Gastrocnemius medialis (tissue), 4 donors: ENCODE measurements at regions not wholly inside any gene's neighbourhood (a gene's known extent, or its start where the extent isn't known, plus 50 kb on each side); places are given as distances from the start of the nearest gene placed in this dataset.

Source experiments
- ATAC-seq, 2 donors: fragments of 150-250 bp; one replicate each; pipeline ENCODE4 v1.9.1; 2016
- DNase-seq, 2 donors: peaks; one replicate each; pipeline ENCODE4 v3.0.0-alpha.2; 2019
- H3K27ac ChIP-seq, 4 donors: fragments of 200-600 bp; sonication (generic); 1 replicate in 1 of 4; 2 replicates in 3 of 4; pipeline ENCODE4 v1.5.1; 2016 to 2018; ENCODE audit warnings: mild to moderate bottlenecking in 2 of 4, moderate library complexity in 1 of 4
- H3K27me3 ChIP-seq, 3 donors: fragments of 200-600 bp; sonication (generic) in 2 of 3; 1 replicate in 1 of 3; 2 replicates in 2 of 3; pipeline versions ENCODE4 v1.5.1 to v1.6.0; 2016 to 2019; ENCODE audit warnings: mild to moderate bottlenecking in 1 of 3, moderate library complexity in 1 of 3
- H3K36me3 ChIP-seq, 2 donors: fragments of 200-600 bp; sonication (generic) in 1 of 2; one replicate each; pipeline ENCODE4 v1.5.1; 2017 to 2018
- H3K4me1 ChIP-seq, 2 donors: fragments of 200-600 bp; sonication (generic) in 1 of 2; one replicate each; pipeline ENCODE4 v1.5.1; 2016 to 2017; ENCODE audit warnings: mild to moderate bottlenecking in 2 of 2
- H3K4me3 ChIP-seq, 4 donors: fragments of 200-600 bp; sonication (generic) in 3 of 4; 1 replicate in 1 of 4; 2 replicates in 3 of 4; pipeline ENCODE4 v1.5.1; 2016 to 2019; ENCODE audit warnings: mild to moderate bottlenecking in 2 of 4
- H3K9me3 ChIP-seq, 3 donors: fragments of 200-600 bp; sonication (generic) in 2 of 3; 1 replicate in 1 of 3; 2 replicates in 2 of 3; pipeline ENCODE4 v1.5.1; 2016 to 2019
- POLR2A ChIP-seq, 2 donors: fragments of 450-650 bp; IDR thresholded peaks; one replicate each; pipeline ENCODE4 v1.6.1; 2017; ENCODE audit warnings: antibody characterized with exemption in 2 of 2, mild to moderate bottlenecking in 2 of 2, moderate library complexity in 2 of 2
- in situ Hi-C, 4 donors: fragments of 200-750 bp; cut with MboI; loops; one replicate each; pipeline versions ENCODE4 v1.15.0 to v1.8.0; 2017; ENCODE audit warnings: low sequenced_read_pairs in 4 of 4
- intact Hi-C: fragments of 100-400 bp; cut with DNase I; formaldehyde crosslinking; loops from one replicate; pipeline ENCODE4 v1.15.1; 2023; ENCODE audit warnings: low total_unique reads
- TF ChIP-seq, protein P1 (sequence below), 5 experiments: fragments of 450-650 bp in 3 of 5; fragments of 200-600 bp in 2 of 5; sonication (generic) in 2 of 5; IDR thresholded peaks in 4 of 5; conservative IDR thresholded peaks in 1 of 5; 1 replicate in 4 of 5; 2 replicates in 1 of 5; pipeline ENCODE4 v1.5.1; 2016 to 2019; ENCODE audit warnings: antibody characterized with exemption in 5 of 5, mild to moderate bottlenecking in 3 of 5, moderate library complexity in 3 of 5

DNA sequence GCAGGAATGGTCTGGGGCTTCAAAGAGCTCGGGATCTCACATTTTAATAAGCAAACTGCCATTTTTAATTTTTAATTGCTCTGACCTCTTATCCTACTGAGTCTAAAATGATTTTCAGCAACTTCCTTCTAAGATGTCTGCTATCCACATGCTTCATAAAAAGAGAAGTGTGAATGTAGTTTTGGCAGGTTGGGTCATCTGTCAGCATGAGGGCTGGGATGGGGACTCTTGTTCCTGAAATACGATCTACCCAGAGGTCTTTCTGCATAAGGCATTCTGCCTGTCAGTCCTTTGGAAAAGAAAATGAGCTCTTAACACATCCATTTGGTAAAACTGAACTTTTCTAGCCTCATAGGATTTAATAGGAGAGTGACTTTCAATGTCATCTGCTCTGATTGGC, 252.8 kb upstream of the APCDD1 start:
- Histone ChIP-seq H3K4me1 (no peaks in the 10 kb centered on the region), H3K4me3 (no peak overlapping the region), H3K27me3 (no peaks in the 10 kb centered on the region), H3K27ac (no peak overlapping the region), H3K36me3 (no peaks in the 10 kb centered on the region), H3K9me3 (no peaks in the 10 kb centered on the region)
- DNase-seq (no peak), ATAC-seq (no peak)
- intact Hi-C loops, result no loop called here
- no peak for TF ChIP-seq POLR2A (IDR thresholded peaks at IDR 0.05)
- TF ChIP-seq, protein P1, sequence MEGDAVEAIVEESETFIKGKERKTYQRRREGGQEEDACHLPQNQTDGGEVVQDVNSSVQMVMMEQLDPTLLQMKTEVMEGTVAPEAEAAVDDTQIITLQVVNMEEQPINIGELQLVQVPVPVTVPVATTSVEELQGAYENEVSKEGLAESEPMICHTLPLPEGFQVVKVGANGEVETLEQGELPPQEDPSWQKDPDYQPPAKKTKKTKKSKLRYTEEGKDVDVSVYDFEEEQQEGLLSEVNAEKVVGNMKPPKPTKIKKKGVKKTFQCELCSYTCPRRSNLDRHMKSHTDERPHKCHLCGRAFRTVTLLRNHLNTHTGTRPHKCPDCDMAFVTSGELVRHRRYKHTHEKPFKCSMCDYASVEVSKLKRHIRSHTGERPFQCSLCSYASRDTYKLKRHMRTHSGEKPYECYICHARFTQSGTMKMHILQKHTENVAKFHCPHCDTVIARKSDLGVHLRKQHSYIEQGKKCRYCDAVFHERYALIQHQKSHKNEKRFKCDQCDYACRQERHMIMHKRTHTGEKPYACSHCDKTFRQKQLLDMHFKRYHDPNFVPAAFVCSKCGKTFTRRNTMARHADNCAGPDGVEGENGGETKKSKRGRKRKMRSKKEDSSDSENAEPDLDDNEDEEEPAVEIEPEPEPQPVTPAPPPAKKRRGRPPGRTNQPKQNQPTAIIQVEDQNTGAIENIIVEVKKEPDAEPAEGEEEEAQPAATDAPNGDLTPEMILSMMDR (IDR thresholded peaks at IDR 0.05 in 4 of 5, conservative IDR thresholded peaks at IDR 0.05 in 1 of 5), result no peak
- in situ Hi-C loops, result no loop called here

DNA sequence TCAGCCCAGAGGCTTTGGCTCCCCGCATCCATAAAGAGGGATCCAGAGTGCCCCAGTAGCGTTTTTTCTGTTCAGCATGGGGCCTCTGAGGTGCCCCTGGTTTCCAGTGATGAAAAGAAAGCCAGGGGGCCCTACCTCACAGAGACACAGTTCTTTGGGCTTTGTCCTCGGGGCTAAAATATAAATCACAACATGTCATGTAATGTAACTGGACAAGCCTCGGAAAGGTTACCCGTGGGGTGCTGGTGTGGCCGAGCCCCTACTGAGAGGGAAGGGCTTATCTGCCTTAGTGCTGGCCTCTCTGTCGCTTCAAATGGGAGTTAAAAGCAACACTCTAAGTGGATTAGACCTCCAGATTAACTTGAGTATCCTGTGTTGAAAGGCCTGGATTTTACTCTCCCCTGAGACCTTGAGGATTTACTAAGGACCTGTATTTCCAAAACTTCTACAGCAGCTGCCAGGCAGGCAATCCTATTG, 251.6 kb upstream of the APCDD1 start:
- ATAC-seq, result no peak
- no peak overlapping the region for H3K4me3 ChIP-seq
- H3K27ac ChIP-seq, result no peak overlapping the region
- H3K27me3 ChIP-seq, result no peaks in the 10 kb centered on the region
- no peaks in the 10 kb centered on the region for H3K9me3 ChIP-seq
- TF ChIP-seq, protein P1 (IDR thresholded peaks at IDR 0.05 in 4 of 5, conservative IDR thresholded peaks at IDR 0.05 in 1 of 5), result no peak
- TF ChIP-seq POLR2A (IDR thresholded peaks at IDR 0.05), result no peak
- in situ Hi-C loops (no loop called here), intact Hi-C loops (no loop called here)
- DNase-seq, result no peak
- H3K4me1 ChIP-seq, result no peaks in the 10 kb centered on the region
- H3K36me3 ChIP-seq, result no peaks in the 10 kb centered on the region

GRCh38 chr18:10205151-10205550, 249.3 kb upstream of the APCDD1 start:
- Histone ChIP-seq H3K27me3 (no peaks in the 10 kb centered on the region), H3K9me3 (no peaks in the 10 kb centered on the region), H3K27ac (no peak overlapping the region), H3K36me3 (no peaks in the 10 kb centered on the region), H3K4me3 (no peak overlapping the region), H3K4me1 (no peaks in the 10 kb centered on the region)
- TF ChIP-seq, protein P1 (IDR thresholded peaks at IDR 0.05 in 4 of 5, conservative IDR thresholded peaks at IDR 0.05 in 1 of 5), result no peak
- no peak for TF ChIP-seq POLR2A (IDR thresholded peaks at IDR 0.05)
- in situ Hi-C loops (no loop called here), intact Hi-C loops (no loop called here)
- no peak for ATAC-seq
- no peak for DNase-seq

DNA sequence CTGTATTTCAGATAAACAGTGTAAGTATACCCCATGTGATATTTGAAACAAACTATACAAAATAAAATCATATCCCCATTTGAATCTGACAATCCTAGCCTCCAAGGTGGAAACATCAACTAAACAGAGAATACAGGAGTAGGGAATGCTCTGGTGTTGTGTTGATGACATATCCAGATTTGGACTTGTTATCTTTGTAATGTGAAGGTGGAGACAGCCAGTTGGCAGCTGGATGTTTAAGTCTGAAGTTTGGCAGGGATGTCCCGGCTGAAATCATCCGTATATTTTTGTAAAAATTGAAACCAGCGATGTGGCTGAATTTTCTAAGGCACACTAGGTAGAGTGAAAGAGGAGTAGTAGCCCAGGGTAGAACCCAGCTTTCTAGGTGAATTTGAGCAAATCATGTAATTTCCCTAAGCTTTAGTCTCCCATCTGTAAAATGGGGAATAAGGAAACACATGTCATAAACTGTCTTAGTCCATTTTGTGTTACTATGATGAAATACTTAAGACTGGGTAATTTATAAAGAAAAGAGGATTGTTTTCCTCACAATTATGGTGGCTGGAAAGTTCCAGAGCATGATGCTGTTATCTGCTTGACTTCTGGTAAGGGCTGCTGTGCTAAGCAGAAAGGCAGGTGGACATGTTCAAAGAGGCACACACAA, 246.6 kb upstream of the APCDD1 start:
- H3K9me3 ChIP-seq, result no peaks in the 10 kb centered on the region
- no peak for ATAC-seq
- no peaks in the 10 kb centered on the region for H3K36me3 ChIP-seq
- H3K27me3 ChIP-seq, result no peaks in the 10 kb centered on the region
- in situ Hi-C loops, result no loop called here
- H3K4me1 ChIP-seq, result no peaks in the 10 kb centered on the region
- no peak for TF ChIP-seq POLR2A (IDR thresholded peaks at IDR 0.05)
- TF ChIP-seq, protein P1 (IDR thresholded peaks at IDR 0.05 in 4 of 5, conservative IDR thresholded peaks at IDR 0.05 in 1 of 5), result no peak
- DNase-seq, result no peak
- H3K27ac ChIP-seq, result no peak overlapping the region
- H3K4me3 ChIP-seq, result no peak overlapping the region
- intact Hi-C loops, result no loop called here

GRCh38 chr18:10209302-10209701, 245.1 kb upstream of the APCDD1 start:
- no peak overlapping the region for H3K27ac ChIP-seq
- H3K9me3 ChIP-seq, result no peaks in the 10 kb centered on the region
- no peaks in the 10 kb centered on the region for H3K36me3 ChIP-seq
- no peak for TF ChIP-seq POLR2A (IDR thresholded peaks at IDR 0.05)
- TF ChIP-seq, protein P1 (IDR thresholded peaks at IDR 0.05 in 4 of 5, conservative IDR thresholded peaks at IDR 0.05 in 1 of 5), result no peak
- in situ Hi-C loops (no loop called here), intact Hi-C loops (no loop called here)
- DNase-seq (no peak), ATAC-seq (no peak)
- H3K4me1 ChIP-seq, result no peaks in the 10 kb centered on the region
- H3K27me3 ChIP-seq, result no peaks in the 10 kb centered on the region
- no peak overlapping the region for H3K4me3 ChIP-seq
